ENCODE measurements at regions not wholly inside any gene's neighbourhood (a gene's known extent, or its start where the extent isn't known, plus 50 kb on each side); places are given as distances from the start of the nearest gene placed in this dataset.

DNA sequence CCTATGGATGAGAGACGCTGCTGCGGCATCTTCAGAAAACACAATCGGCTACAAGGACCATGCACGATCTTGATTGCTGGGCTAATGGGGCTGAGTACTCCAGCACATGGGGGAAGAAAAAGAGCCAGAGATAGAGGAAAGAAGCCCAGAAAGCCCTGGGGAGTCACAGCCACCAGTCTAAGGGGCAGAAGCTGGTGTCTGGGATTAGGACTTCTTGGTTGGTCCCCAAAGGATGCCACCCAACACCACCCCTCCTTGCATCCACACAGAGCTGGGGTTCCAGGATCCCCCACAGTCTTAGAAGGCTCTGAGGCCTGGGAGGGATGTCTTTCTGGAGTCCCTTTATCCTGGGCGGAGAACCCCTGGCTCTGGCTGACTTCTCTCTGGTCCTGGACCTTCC lies 98.4 kb upstream of the TARDBP start:
- H3K79me2 ChIP-seq = no peaks in the 10 kb centered on the region
- TF ChIP-seq EZH2 (IDR thresholded peaks at IDR 0.05; ENCODE audit: borderline replicate concordance) = no peak
- TF ChIP-seq CTCF (IDR thresholded peaks at IDR 0.05; ENCODE audit: poor library complexity) = no peak
- TF ChIP-seq EZH2phosphoT487 (IDR thresholded peaks at IDR 0.05; ENCODE audit: low read depth, severe bottlenecking, unreplicated experiment) = no peak
- 99% methylated on average over 5 of the region's 5 CpGs for WGBS (ENCODE audit: low lambda C conversion rate, missing lambda C conversion rate)
- H3K36me3 ChIP-seq (replicated peaks; ENCODE audit: insufficient read depth, low read depth) = no peaks in the 10 kb centered on the region
- no peak for DNase-seq (ENCODE audit: low spot score)
- no peak overlapping the region for H3K4me2 ChIP-seq
- H3K27me3 ChIP-seq = peaks cover 6% of the 10 kb centered on the region
- H3K9me2 ChIP-seq (replicated peaks; ENCODE audit: insufficient read depth) = no peaks in the 10 kb centered on the region
- no peaks in the 10 kb centered on the region for H4K20me1 ChIP-seq (ENCODE audit: insufficient read depth, poor library complexity, severe bottlenecking)
- H3K9me3 ChIP-seq (ENCODE audit: low read depth) = no peaks in the 10 kb centered on the region
- no peak overlapping the region for H3K4me3 ChIP-seq
- H2AFZ ChIP-seq = no peak overlapping the region
- no peaks in the 10 kb centered on the region for H3K4me1 ChIP-seq (ENCODE audit: insufficient read depth)
- no peak overlapping the region for H3K27ac ChIP-seq

DNA sequence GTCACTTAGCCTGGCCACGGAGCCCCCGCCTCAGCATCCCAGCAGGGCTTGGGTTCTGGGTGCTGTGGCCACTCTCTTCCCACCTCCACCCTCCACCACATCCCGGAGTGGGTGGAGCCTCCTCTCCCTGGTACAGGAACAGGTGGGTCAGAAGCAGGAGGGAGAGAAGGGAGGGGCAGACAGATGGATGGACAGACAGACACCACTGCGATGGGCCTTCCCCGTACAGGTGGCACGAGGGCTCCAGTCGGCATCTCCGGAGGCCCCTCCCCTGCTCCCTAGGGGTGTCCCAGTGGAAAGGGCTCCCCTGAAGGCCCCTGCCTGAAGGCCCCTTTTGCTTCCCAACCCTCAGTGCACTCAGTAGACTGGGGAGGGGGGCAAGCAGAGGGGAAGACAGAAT lies 96.9 kb upstream of the TARDBP start:
- no peak overlapping the region for H3K4me3 ChIP-seq
- peaks cover 6% of the 10 kb centered on the region for H3K27me3 ChIP-seq
- TF ChIP-seq EZH2phosphoT487 (IDR thresholded peaks at IDR 0.05; ENCODE audit: low read depth, severe bottlenecking, unreplicated experiment) = no peak
- TF ChIP-seq EZH2 (IDR thresholded peaks at IDR 0.05; ENCODE audit: borderline replicate concordance) = no peak
- TF ChIP-seq CTCF (IDR thresholded peaks at IDR 0.05; ENCODE audit: poor library complexity) = no peak
- no peaks in the 10 kb centered on the region for H3K79me2 ChIP-seq
- H3K9me3 ChIP-seq (ENCODE audit: low read depth) = no peaks in the 10 kb centered on the region
- no peak overlapping the region for H2AFZ ChIP-seq
- H3K9me2 ChIP-seq (replicated peaks; ENCODE audit: insufficient read depth) = no peaks in the 10 kb centered on the region
- no peaks in the 10 kb centered on the region for H3K36me3 ChIP-seq (replicated peaks; ENCODE audit: insufficient read depth, low read depth)
- no peaks in the 10 kb centered on the region for H3K4me1 ChIP-seq (ENCODE audit: insufficient read depth)
- DNase-seq (ENCODE audit: low spot score) = no peak
- no peak overlapping the region for H3K4me2 ChIP-seq
- H4K20me1 ChIP-seq (ENCODE audit: insufficient read depth, poor library complexity, severe bottlenecking) = no peaks in the 10 kb centered on the region
- 96% methylated on average over 7 of the region's 8 CpGs for WGBS (ENCODE audit: low lambda C conversion rate, missing lambda C conversion rate)
- H3K27ac ChIP-seq = no peak overlapping the region

- H3K9me2 ChIP-seq (replicated peaks; ENCODE audit: insufficient read depth) = no peaks in the 10 kb centered on the region
- 76% methylated on average over 4 of the region's 5 CpGs for WGBS (ENCODE audit: low lambda C conversion rate, missing lambda C conversion rate)
- DNase-seq (ENCODE audit: low spot score) = no peak
- H3K27ac ChIP-seq = no peak overlapping the region
- H3K79me2 ChIP-seq = no peaks in the 10 kb centered on the region
- H4K20me1 ChIP-seq (ENCODE audit: insufficient read depth, poor library complexity, severe bottlenecking) = no peaks in the 10 kb centered on the region
- no peak overlapping the region for H3K4me2 ChIP-seq
- TF ChIP-seq EZH2phosphoT487 (IDR thresholded peaks at IDR 0.05; ENCODE audit: low read depth, severe bottlenecking, unreplicated experiment) (no peak), CTCF (IDR thresholded peaks at IDR 0.05; ENCODE audit: poor library complexity) (no peak), EZH2 (IDR thresholded peaks at IDR 0.05; ENCODE audit: borderline replicate concordance) (no peak)
- H3K4me1 ChIP-seq (ENCODE audit: insufficient read depth) = no peaks in the 10 kb centered on the region
- no peak overlapping the region for H3K4me3 ChIP-seq
- H3K36me3 ChIP-seq (replicated peaks; ENCODE audit: insufficient read depth, low read depth) = no peaks in the 10 kb centered on the region
- no peak overlapping the region for H2AFZ ChIP-seq
- peaks cover 6% of the 10 kb centered on the region for H3K27me3 ChIP-seq
- no peaks in the 10 kb centered on the region for H3K9me3 ChIP-seq (ENCODE audit: low read depth)
Observed at GRCh38 chr1:10916311-10916710, 96.1 kb upstream of the TARDBP start.

- no peak overlapping the region for H2AFZ ChIP-seq
- H3K4me3 ChIP-seq = no peak overlapping the region
- H4K20me1 ChIP-seq (ENCODE audit: insufficient read depth, poor library complexity, severe bottlenecking) = no peaks in the 10 kb centered on the region
- no peak overlapping the region for H3K27ac ChIP-seq
- 89% methylated on average over 10 of the region's 10 CpGs for WGBS (ENCODE audit: low lambda C conversion rate, missing lambda C conversion rate)
- no peaks in the 10 kb centered on the region for H3K36me3 ChIP-seq (replicated peaks; ENCODE audit: insufficient read depth, low read depth)
- no peaks in the 10 kb centered on the region for H3K9me3 ChIP-seq (ENCODE audit: low read depth)
- no peaks in the 10 kb centered on the region for H3K79me2 ChIP-seq
- peaks cover 6% of the 10 kb centered on the region for H3K27me3 ChIP-seq
- no peak for DNase-seq (ENCODE audit: low spot score)
- no peak overlapping the region for H3K4me2 ChIP-seq
- no peaks in the 10 kb centered on the region for H3K9me2 ChIP-seq (replicated peaks; ENCODE audit: insufficient read depth)
- TF ChIP-seq EZH2 (IDR thresholded peaks at IDR 0.05; ENCODE audit: borderline replicate concordance) (no peak), CTCF (IDR thresholded peaks at IDR 0.05; ENCODE audit: poor library complexity) (no peak), EZH2phosphoT487 (IDR thresholded peaks at IDR 0.05; ENCODE audit: low read depth, severe bottlenecking, unreplicated experiment) (no peak)
- no peaks in the 10 kb centered on the region for H3K4me1 ChIP-seq (ENCODE audit: insufficient read depth)
Observed at GRCh38 chr1:10916991-10917390, 95.5 kb upstream of the TARDBP start.
